Endometrial microvascular endothelial cells (primary cell): ENCODE measurements at regions not wholly inside any gene's neighbourhood (a gene's known extent, or its start where the extent isn't known, plus 50 kb on each side); places are given as distances from the start of the nearest gene placed in this dataset.

Experiments used
- in situ Hi-C: cut with HindIII; loops from 2 replicates; pipeline ENCODE4 v1.10.0; 2017; ENCODE audit warnings: low sequenced_read_pairs, low pct_unique_long_range_greater_than_20kb; ENCODE audit errors: inconsistent ontology term

- in situ Hi-C loops, result loop anchor here (25.0 kb wide), 2 partner anchors 324 to 1001 kb away; no protein-coding TSS in a partner anchor
Measured at GRCh38 chr9:14438232-14439021, 124.5 kb upstream of the NFIB start.

- in situ Hi-C loops, result loop anchor here (25.0 kb wide), 2 partner anchors 325 to 1000 kb away; no protein-coding TSS in a partner anchor
Measured at GRCh38 chr9:14437354-14438231, 123.7 kb upstream of the NFIB start.

- in situ Hi-C loops, result loop anchor here (25.0 kb wide), 2 partner anchors 326 to 999 kb away; no protein-coding TSS in a partner anchor
Measured at GRCh38 chr9:14435871-14436270, 121.9 kb upstream of the NFIB start.

GRCh38 chr9:14434971-14435718 lies 121.2 kb upstream of the NFIB start:
- in situ Hi-C loops, result loop anchor here (25.0 kb wide), 2 partner anchors 327 to 998 kb away; no protein-coding TSS in a partner anchor

- in situ Hi-C loops, result loop anchor here (25.0 kb wide), 2 partner anchors 328 to 997 kb away; no protein-coding TSS in a partner anchor
Measured at GRCh38 chr9:14434158-14434504, 120.2 kb upstream of the NFIB start.

- in situ Hi-C loops, result loop anchor here (25.0 kb wide), 2 partner anchors 329 to 996 kb away; no protein-coding TSS in a partner anchor
Measured at GRCh38 chr9:14433351-14434157, 119.6 kb upstream of the NFIB start.

- in situ Hi-C loops, result loop anchor here (25.0 kb wide), 2 partner anchors 329 to 996 kb away; no protein-coding TSS in a partner anchor
Measured at GRCh38 chr9:14432666-14433350, 118.9 kb upstream of the NFIB start.

- in situ Hi-C loops, result loop anchor here (25.0 kb wide), 2 partner anchors 333 to 992 kb away; no protein-coding TSS in a partner anchor
Measured at GRCh38 chr9:14428781-14429230, 114.9 kb upstream of the NFIB start.

GRCh38 chr9:14427419-14427818 lies 113.5 kb upstream of the NFIB start:
- in situ Hi-C loops, result loop anchor here (25.0 kb wide), 2 partner anchors 335 to 990 kb away; no protein-coding TSS in a partner anchor

- in situ Hi-C loops, result loop anchor here (25.0 kb wide), 2 partner anchors 337 to 988 kb away; no protein-coding TSS in a partner anchor
Measured at GRCh38 chr9:14424983-14425382, 111.0 kb upstream of the NFIB start.

- in situ Hi-C loops, result no loop called here
Measured at GRCh38 chr9:14424289-14424688, 110.3 kb upstream of the NFIB start.

GRCh38 chr9:14423815-14424261 lies 109.9 kb upstream of the NFIB start:
- in situ Hi-C loops, result no loop called here

GRCh38 chr9:14421291-14421690 lies 107.3 kb upstream of the NFIB start:
- in situ Hi-C loops, result no loop called here

- in situ Hi-C loops, result no loop called here
Measured at GRCh38 chr9:14418941-14419937, 105.3 kb upstream of the NFIB start.

- in situ Hi-C loops, result no loop called here
Measured at GRCh38 chr9:14418301-14418940, 104.5 kb upstream of the NFIB start.

GRCh38 chr9:14417237-14417636 lies 103.3 kb upstream of the NFIB start:
- in situ Hi-C loops, result no loop called here
